Colonic mucosa (tissue), 4 donors: ENCODE measurements at regions not wholly inside any gene's neighbourhood (a gene's known extent, or its start where the extent isn't known, plus 50 kb on each side); places are given as distances from the start of the nearest gene placed in this dataset.

Experiments
- DNase-seq: peaks from one replicate; pipeline ENCODE4 v3.0.0-alpha.2; 2020
- H3K27ac ChIP-seq: fragments of 200-600 bp; one replicate; pipeline ENCODE4 v1.8.0; 2021
- H3K27me3 ChIP-seq: fragments of 200-600 bp; one replicate; pipeline ENCODE4 v1.8.0; 2021
- H3K36me3 ChIP-seq: fragments of 200-600 bp; one replicate; pipeline ENCODE4 v1.8.0; 2021
- H3K4me1 ChIP-seq: fragments of 200-600 bp; one replicate; pipeline ENCODE4 v1.8.0; 2021; ENCODE audit warnings: mild to moderate bottlenecking
- H3K4me3 ChIP-seq: fragments of 200-600 bp; one replicate; pipeline ENCODE4 v1.8.0; 2021
- H3K9ac ChIP-seq, 2 donors: one replicate each; pipeline ENCODE4 v1.7.0; 2013; ENCODE audit warnings: control low read depth in 2 of 2, low read depth in 2 of 2, low read length in 2 of 2
- H3K9me3 ChIP-seq: fragments of 200-600 bp; one replicate; pipeline ENCODE4 v1.8.0; 2021
- CTCF ChIP-seq: fragments of 200-600 bp; IDR thresholded peaks from one replicate; pipeline ENCODE4 v1.8.0; 2022; ENCODE audit warnings: antibody characterized with exemption, mild to moderate bottlenecking
- intact Hi-C: fragments of 100-400 bp; cut with DNase I; formaldehyde crosslinking; loops from one replicate; pipeline ENCODE4 v1.14.1; 2022
- donor health status: healthy.
- donor health status: DM: no; HTN: no; CAD: no.
- donor health status: DM: no; HTN: no; CAD: no.

- intact Hi-C loops, result no loop called here
- TF ChIP-seq CTCF, result no peak
These were observed 53.2 kb upstream of the EHF start for GRCh38 chr11:34567733-34568132.

GRCh38 chr11:34570584-34570983, 50.3 kb upstream of the EHF start:
- Histone ChIP-seq H3K27me3 (no peaks in the 10 kb centered on the region), H3K36me3 (no peaks in the 10 kb centered on the region), H3K4me1 (no peaks in the 10 kb centered on the region), H3K9ac (no peak overlapping the region), H3K4me3 (no peak overlapping the region), H3K9me3 (no peaks in the 10 kb centered on the region), H3K27ac (no peak overlapping the region)
- DNase-seq, result no peak
- intact Hi-C loops, result no loop called here
- no peak for TF ChIP-seq CTCF

More at GRCh38 chr11:34567733-34568132, 53.2 kb upstream of the EHF start:
- Histone ChIP-seq H3K27ac (no peak overlapping the region), H3K27me3 (no peaks in the 10 kb centered on the region), H3K4me1 (no peaks in the 10 kb centered on the region), H3K4me3 (no peak overlapping the region), H3K36me3 (no peaks in the 10 kb centered on the region), H3K9ac (no peak overlapping the region), H3K9me3 (no peaks in the 10 kb centered on the region)
- DNase-seq, result no peak
